Esophagus (tissue), 2 donors: ENCODE measurements at regions not wholly inside any gene's neighbourhood (a gene's known extent, or its start where the extent isn't known, plus 50 kb on each side); places are given as distances from the start of the nearest gene placed in this dataset.

Experiments
- H3K27ac ChIP-seq, 2 donors: one replicate each; pipeline ENCODE4 v1.5.1; 2013; ENCODE audit warnings: low read depth in 2 of 2, mild to moderate bottlenecking in 2 of 2, inconsistent platforms in 1 of 2, low read length in 1 of 2, moderate library complexity in 1 of 2
- H3K27me3 ChIP-seq, 2 donors: one replicate each; pipeline ENCODE4 v1.6.1; 2013; ENCODE audit warnings: low read length in 2 of 2, control low read depth in 1 of 2, mild to moderate bottlenecking in 1 of 2; ENCODE audit not compliant: insufficient read depth in 2 of 2, control insufficient read depth in 1 of 2
- H3K36me3 ChIP-seq, 2 donors: one replicate each; pipeline ENCODE4 v1.6.1; 2013; ENCODE audit warnings: low read length in 1 of 2; ENCODE audit not compliant: control insufficient read depth in 2 of 2, insufficient read depth in 2 of 2
- H3K4me1 ChIP-seq, 2 donors: one replicate each; pipeline ENCODE4 v1.6.1; 2013; ENCODE audit warnings: low read length in 1 of 2; ENCODE audit not compliant: control insufficient read depth in 2 of 2, insufficient read depth in 2 of 2
- H3K4me3 ChIP-seq, 2 donors: one replicate each; pipeline ENCODE4 v1.5.1; 2013; ENCODE audit warnings: low read length in 2 of 2, mild to moderate bottlenecking in 2 of 2, low read depth in 1 of 2, moderate library complexity in 1 of 2
- H3K9me3 ChIP-seq, 2 donors: one replicate each; pipeline ENCODE4 v1.6.1; 2013; ENCODE audit warnings: mild to moderate bottlenecking in 2 of 2, low read depth in 1 of 2, low read length in 1 of 2, moderate library complexity in 1 of 2; ENCODE audit not compliant: control insufficient read depth in 2 of 2, insufficient read depth in 1 of 2
- WGBS, 2 donors: extraction: QIAGEN DNeasy Blood & Tissue Kit; methylation state at CpG; one replicate each; pipeline ENCODE4 v1.1.7; 2013; 5-methylcytosine and 5-hydroxymethylcytosine counted together
- donor health status: healthy with polysubstance abuse.
- donor health status: Bipolar disorder and iron deficiency.

DNA sequence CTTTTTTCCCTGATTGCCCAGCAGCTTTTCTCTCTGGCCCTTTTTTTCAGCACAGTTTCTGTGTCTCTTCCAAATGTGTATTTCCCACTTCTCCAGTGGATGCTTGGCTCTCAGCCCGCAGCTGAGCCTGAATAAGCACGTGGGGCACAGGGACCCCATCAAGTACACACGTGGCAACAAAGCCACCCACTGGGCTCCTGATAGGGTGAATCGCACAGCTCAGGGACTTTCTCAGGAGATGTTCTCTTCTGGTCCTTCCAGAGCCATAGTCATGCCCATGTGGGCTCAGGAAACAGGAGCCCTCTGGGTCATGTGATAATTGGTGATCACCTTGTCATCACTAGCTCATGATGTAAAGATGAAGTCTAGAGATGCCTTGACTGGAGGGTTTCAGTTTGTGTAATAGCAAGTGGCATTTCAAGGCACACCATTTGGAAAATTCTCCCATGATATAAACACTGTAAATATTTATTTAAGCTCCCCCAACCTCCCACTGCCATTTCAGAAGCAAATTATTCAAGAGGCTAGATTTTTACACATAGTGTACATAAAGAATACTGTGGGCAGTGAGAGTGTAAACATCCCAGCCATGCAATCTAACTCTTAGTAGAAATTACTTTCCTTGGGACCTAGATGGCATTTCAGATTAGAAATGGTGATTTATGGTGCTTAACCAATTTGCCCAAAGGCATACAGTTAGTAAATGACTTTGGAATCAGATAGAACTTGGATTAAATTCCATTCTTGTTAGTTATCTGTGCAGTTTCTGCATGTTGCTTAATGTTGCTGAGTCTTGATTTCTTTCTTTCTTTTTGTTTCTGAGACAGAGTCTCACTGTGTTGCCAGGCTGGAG is 597.5 kb downstream of the SLC4A3 start:
- WGBS, 2 donors, result 65 to 69% methylated on average over 4 of the region's 4 CpGs
- no peak overlapping the region for H3K4me3 ChIP-seq
- H3K36me3 ChIP-seq, result no peaks in the 10 kb centered on the region
- H3K27ac ChIP-seq, result peak overlapping the region in 1 of 2 donors; percentile 7
- peaks cover 4 to 8% of the 10 kb centered on the region in 2 donors for H3K4me1 ChIP-seq
- no peaks in the 10 kb centered on the region for H3K27me3 ChIP-seq
- H3K9me3 ChIP-seq, result no peaks in the 10 kb centered on the region

DNA sequence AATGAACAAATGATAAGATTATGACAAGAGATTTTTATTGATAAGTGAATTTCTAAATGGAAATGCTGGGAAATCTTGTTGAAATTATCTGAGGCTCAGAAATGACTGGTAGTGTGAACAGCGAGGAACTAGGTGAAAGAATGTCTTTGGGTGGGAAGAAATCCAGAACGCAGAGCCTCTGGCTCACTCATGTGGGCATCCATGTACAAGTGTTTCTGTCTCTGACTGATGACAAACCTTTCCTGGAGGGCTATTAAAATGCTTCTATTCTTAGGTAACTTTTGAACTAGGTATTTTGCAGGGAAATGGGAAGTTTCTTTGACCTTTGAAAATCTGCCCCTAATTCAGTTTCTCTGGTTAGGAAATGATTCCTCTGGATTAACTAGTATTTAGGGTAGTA is 598.6 kb downstream of the SLC4A3 start:
- no peaks in the 10 kb centered on the region for H3K9me3 ChIP-seq
- no peaks in the 10 kb centered on the region for H3K27me3 ChIP-seq
- peaks cover 4 to 8% of the 10 kb centered on the region in 2 donors for H3K4me1 ChIP-seq
- no peaks in the 10 kb centered on the region for H3K36me3 ChIP-seq
- H3K4me3 ChIP-seq, result no peak overlapping the region
- H3K27ac ChIP-seq, result no peak overlapping the region
- WGBS, 2 donors, result 89 to 91% methylated on average over 2 of the region's 2 CpGs

- H3K36me3 ChIP-seq, result no peaks in the 10 kb centered on the region
- no peaks in the 10 kb centered on the region for H3K27me3 ChIP-seq
These were observed 599.1 kb downstream of the SLC4A3 start for GRCh38 chr2:220226546-220226945.

DNA sequence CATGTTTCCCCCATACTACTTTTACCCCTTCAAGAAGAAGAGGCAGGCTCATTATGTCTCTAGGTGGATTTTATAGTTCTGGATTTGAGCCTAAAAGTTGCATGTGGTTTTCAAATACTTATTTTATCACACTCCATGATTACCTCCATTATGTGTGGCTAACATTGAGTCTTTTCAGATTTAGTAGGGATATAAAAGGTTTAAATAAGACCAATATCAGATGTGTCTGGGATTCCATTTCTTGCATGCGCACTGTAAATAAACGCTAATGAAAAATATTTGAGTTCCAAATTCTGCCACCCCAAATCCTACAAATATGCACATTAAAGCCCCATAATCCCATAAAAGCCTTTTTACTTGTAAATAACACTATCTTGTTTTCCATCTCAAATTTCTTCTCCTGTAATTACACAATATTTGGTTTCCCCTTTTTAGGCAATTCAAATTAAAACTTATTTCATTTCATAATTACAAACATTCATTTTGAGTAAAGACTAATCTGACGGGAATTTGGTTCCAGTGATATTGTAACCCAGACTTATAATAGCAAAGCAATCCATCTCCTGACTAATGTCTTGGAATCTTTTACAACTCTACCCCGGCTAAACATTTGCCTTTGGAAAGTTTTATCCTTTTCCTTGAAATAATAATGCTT is 600.0 kb downstream of the SLC4A3 start:
- Histone ChIP-seq H3K27me3 (no peaks in the 10 kb centered on the region), H3K36me3 (no peaks in the 10 kb centered on the region), H3K4me1 (peaks cover 4 to 8% of the 10 kb centered on the region in 2 donors), H3K4me3 (no peak overlapping the region), H3K9me3 (no peaks in the 10 kb centered on the region), H3K27ac (no peak overlapping the region)
- 60 to 69% methylated on average over 4 of the region's 4 CpGs for WGBS, 2 donors

More at GRCh38 chr2:220226546-220226945, 599.1 kb downstream of the SLC4A3 start:
- no peak overlapping the region for H3K4me3 ChIP-seq
- H3K4me1 ChIP-seq, result peaks cover 4 to 8% of the 10 kb centered on the region in 2 donors
- 91 to 93% methylated on average over 1 of the region's 1 CpG for WGBS, 2 donors
- H3K9me3 ChIP-seq, result no peaks in the 10 kb centered on the region
- H3K27ac ChIP-seq, result no peak overlapping the region

GRCh38 chr2:220228310-220229006 is 601.0 kb downstream of the SLC4A3 start:
- no peak overlapping the region for H3K27ac ChIP-seq
- H3K36me3 ChIP-seq, result no peaks in the 10 kb centered on the region
- no peak overlapping the region for H3K4me3 ChIP-seq
- 61 to 71% methylated on average over 8 of the region's 8 CpGs for WGBS, 2 donors
- H3K4me1 ChIP-seq, result peaks cover 4 to 8% of the 10 kb centered on the region in 2 donors
- H3K9me3 ChIP-seq, result no peaks in the 10 kb centered on the region
- no peaks in the 10 kb centered on the region for H3K27me3 ChIP-seq

GRCh38 chr2:220240641-220241040 is 613.2 kb downstream of the SLC4A3 start:
- Histone ChIP-seq H3K4me3 (no peak overlapping the region), H3K27me3 (no peaks in the 10 kb centered on the region), H3K9me3 (no peaks in the 10 kb centered on the region), H3K27ac (no peak overlapping the region), H3K36me3 (no peaks in the 10 kb centered on the region), H3K4me1 (no peaks in the 10 kb centered on the region)
- WGBS, 2 donors, result 35 to 38% methylated on average over 1 of the region's 1 CpG

DNA sequence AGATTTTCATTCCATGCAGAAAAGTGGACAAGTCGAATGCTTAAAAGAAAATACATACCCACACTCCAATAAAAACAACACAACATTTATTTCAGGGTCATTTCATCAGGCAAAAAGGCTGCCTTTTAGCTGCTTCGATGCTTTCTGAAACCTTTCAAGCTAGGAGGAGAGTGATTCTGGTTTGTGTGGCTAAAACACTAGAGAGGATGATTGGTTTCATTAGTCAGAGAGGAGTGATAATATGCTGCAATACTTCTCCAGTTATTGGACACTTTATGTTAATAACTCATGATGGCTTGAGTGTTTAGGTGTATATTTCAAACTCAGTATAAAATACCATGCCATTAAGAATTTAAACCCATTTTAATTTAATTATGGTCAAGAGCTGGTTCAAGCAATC is 614.0 kb downstream of the SLC4A3 start:
- Histone ChIP-seq H3K27me3 (no peaks in the 10 kb centered on the region), H3K9me3 (no peaks in the 10 kb centered on the region), H3K4me3 (no peak overlapping the region), H3K4me1 (no peaks in the 10 kb centered on the region), H3K36me3 (no peaks in the 10 kb centered on the region), H3K27ac (no peak overlapping the region)
- 69 to 70% methylated on average over 2 of the region's 2 CpGs for WGBS, 2 donors

GRCh38 chr2:220243571-220243970 is 616.1 kb downstream of the SLC4A3 start:
- Histone ChIP-seq H3K4me3 (no peak overlapping the region), H3K27me3 (no peaks in the 10 kb centered on the region), H3K9me3 (no peaks in the 10 kb centered on the region), H3K4me1 (no peaks in the 10 kb centered on the region), H3K27ac (no peak overlapping the region), H3K36me3 (no peaks in the 10 kb centered on the region)

DNA sequence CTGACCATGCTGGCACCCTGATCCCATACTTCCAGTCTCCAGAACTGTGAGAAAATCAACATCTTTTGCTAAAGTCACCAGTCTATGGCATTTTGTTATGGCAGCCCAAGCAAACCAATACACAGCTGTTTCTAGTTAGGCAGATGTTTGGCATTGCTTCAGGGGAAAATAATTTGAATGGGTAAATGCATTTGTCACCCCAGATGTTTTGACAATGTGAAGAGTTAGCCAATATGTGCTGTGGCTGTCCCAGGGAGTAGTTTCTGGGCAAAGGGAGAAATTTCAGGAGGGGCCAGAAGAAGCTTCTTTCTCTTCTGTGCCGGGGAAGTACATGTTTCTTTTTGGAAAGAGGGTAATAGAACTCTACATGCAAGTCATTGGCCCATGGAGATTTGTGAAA is 619.0 kb downstream of the SLC4A3 start:
- WGBS, 2 donors, result 53 to 64% methylated on average over 1 of the region's 1 CpG
- H3K9me3 ChIP-seq, result peaks cover 0 to 2% of the 10 kb centered on the region in 2 donors
- H3K36me3 ChIP-seq, result no peaks in the 10 kb centered on the region
- no peak overlapping the region for H3K27ac ChIP-seq
- no peaks in the 10 kb centered on the region for H3K27me3 ChIP-seq
- H3K4me3 ChIP-seq, result no peak overlapping the region
- no peaks in the 10 kb centered on the region for H3K4me1 ChIP-seq
